ENCODE measurements at regions not wholly inside any gene's neighbourhood (a gene's known extent, or its start where the extent isn't known, plus 50 kb on each side); places are given as distances from the start of the nearest gene placed in this dataset.

- POLR2A ChIA-PET: no interaction called here
- no peak for FAIRE-seq
- Histone ChIP-seq H2AFZ (ENCODE audit: control insufficient read depth, low read depth, low read length) (no peak overlapping the region), H3K27me3 (replicated peaks in 1 of 2; ENCODE audit: control insufficient read depth in 2 of 2, insufficient read depth in 2 of 2, low read length in 1 of 2) (no peaks in the 10 kb centered on the region), H3K9me3 (replicated peaks; ENCODE audit: control insufficient read depth, insufficient read depth, low read length) (no peaks in the 10 kb centered on the region), H3K9ac (ENCODE audit: control insufficient read depth, insufficient read depth, low read length) (no peak overlapping the region), H3K79me2 (ENCODE audit: control insufficient read depth, insufficient read depth, low read length) (no peaks in the 10 kb centered on the region), H3K4me3 (no peak overlapping the region), H3K4me2 (ENCODE audit: control insufficient read depth, insufficient read depth) (no peak overlapping the region), H3K36me3 (ENCODE audit: control insufficient read depth in 2 of 2, insufficient read depth in 2 of 2, low read length in 1 of 2) (no peaks in the 10 kb centered on the region), H3K4me1 (ENCODE audit: control insufficient read depth, insufficient read depth, low read length) (no peaks in the 10 kb centered on the region), H4K20me1 (ENCODE audit: control insufficient read depth, insufficient read depth) (no peaks in the 10 kb centered on the region), H3K27ac (ENCODE audit: control insufficient read depth, insufficient read depth) (no peak overlapping the region)
- SMC1A ChIA-PET (ENCODE audit: uncharacterized antibody, unreplicated experiment): interaction anchor here (1.5 kb wide), 1 partner anchor 14 kb away, joined by 3 read pairs; no protein-coding TSS in a partner anchor
- no peak for DNase-seq (ENCODE audit: low read depth, low spot score)
- intact Hi-C loops (cut with micrococcal nuclease; ENCODE audit: unreplicated experiment) (no loop called here), in situ Hi-C loops (cut with MboI) (no loop called here)
- CTCF ChIA-PET: no interaction called here
- RAD21 ChIA-PET (ENCODE audit: unreplicated experiment): no interaction called here
- ATAC-seq: no peak
- BruUV-seq (replicated peaks): no TSS peak
- TF ChIP-seq, protein P1, sequence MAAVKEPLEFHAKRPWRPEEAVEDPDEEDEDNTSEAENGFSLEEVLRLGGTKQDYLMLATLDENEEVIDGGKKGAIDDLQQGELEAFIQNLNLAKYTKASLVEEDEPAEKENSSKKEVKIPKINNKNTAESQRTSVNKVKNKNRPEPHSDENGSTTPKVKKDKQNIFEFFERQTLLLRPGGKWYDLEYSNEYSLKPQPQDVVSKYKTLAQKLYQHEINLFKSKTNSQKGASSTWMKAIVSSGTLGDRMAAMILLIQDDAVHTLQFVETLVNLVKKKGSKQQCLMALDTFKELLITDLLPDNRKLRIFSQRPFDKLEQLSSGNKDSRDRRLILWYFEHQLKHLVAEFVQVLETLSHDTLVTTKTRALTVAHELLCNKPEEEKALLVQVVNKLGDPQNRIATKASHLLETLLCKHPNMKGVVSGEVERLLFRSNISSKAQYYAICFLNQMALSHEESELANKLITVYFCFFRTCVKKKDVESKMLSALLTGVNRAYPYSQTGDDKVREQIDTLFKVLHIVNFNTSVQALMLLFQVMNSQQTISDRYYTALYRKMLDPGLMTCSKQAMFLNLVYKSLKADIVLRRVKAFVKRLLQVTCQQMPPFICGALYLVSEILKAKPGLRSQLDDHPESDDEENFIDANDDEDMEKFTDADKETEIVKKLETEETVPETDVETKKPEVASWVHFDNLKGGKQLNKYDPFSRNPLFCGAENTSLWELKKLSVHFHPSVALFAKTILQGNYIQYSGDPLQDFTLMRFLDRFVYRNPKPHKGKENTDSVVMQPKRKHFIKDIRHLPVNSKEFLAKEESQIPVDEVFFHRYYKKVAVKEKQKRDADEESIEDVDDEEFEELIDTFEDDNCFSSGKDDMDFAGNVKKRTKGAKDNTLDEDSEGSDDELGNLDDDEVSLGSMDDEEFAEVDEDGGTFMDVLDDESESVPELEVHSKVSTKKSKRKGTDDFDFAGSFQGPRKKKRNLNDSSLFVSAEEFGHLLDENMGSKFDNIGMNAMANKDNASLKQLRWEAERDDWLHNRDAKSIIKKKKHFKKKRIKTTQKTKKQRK (IDR thresholded peaks at IDR 0.05; ENCODE audit: low read depth, low read length): no peak
- TF ChIP-seq POLR2A (IDR thresholded peaks at IDR 0.05; ENCODE audit: low read depth, low read length) (no peak), GABPA (IDR thresholded peaks at IDR 0.05; ENCODE audit: low read depth) (no peak), SRF (IDR thresholded peaks at IDR 0.05; ENCODE audit: low read depth in 2 of 2, low read length in 2 of 2) (no peak), NFYB (IDR thresholded peaks at IDR 0.05; ENCODE audit: insufficient read depth, low read depth, low read length) (no peak), BCLAF1 (IDR thresholded peaks at IDR 0.05) (no peak), MEF2B (IDR thresholded peaks at IDR 0.05; ENCODE audit: partially characterized antibody, poor library complexity, severe bottlenecking) (no peak), CBFB (IDR thresholded peaks at IDR 0.05; ENCODE audit: low read depth) (no peak), NR2C2 (IDR thresholded peaks at IDR 0.05; ENCODE audit: borderline replicate concordance, control insufficient read depth, insufficient read length, low read depth) (no peak), ESRRA (IDR thresholded peaks at IDR 0.05; ENCODE audit: low read length) (no peak)
- TF ChIP-seq, protein P2, sequence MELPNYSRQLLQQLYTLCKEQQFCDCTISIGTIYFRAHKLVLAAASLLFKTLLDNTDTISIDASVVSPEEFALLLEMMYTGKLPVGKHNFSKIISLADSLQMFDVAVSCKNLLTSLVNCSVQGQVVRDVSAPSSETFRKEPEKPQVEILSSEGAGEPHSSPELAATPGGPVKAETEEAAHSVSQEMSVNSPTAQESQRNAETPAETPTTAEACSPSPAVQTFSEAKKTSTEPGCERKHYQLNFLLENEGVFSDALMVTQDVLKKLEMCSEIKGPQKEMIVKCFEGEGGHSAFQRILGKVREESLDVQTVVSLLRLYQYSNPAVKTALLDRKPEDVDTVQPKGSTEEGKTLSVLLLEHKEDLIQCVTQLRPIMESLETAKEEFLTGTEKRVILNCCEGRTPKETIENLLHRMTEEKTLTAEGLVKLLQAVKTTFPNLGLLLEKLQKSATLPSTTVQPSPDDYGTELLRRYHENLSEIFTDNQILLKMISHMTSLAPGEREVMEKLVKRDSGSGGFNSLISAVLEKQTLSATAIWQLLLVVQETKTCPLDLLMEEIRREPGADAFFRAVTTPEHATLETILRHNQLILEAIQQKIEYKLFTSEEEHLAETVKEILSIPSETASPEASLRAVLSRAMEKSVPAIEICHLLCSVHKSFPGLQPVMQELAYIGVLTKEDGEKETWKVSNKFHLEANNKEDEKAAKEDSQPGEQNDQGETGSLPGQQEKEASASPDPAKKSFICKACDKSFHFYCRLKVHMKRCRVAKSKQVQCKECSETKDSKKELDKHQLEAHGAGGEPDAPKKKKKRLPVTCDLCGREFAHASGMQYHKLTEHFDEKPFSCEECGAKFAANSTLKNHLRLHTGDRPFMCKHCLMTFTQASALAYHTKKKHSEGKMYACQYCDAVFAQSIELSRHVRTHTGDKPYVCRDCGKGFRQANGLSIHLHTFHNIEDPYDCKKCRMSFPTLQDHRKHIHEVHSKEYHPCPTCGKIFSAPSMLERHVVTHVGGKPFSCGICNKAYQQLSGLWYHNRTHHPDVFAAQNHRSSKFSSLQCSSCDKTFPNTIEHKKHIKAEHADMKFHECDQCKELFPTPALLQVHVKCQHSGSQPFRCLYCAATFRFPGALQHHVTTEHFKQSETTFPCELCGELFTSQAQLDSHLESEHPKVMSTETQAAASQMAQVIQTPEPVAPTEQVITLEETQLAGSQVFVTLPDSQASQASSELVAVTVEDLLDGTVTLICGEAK (IDR thresholded peaks at IDR 0.05; ENCODE audit: borderline replicate concordance): no peak
- TF ChIP-seq, protein P3, sequence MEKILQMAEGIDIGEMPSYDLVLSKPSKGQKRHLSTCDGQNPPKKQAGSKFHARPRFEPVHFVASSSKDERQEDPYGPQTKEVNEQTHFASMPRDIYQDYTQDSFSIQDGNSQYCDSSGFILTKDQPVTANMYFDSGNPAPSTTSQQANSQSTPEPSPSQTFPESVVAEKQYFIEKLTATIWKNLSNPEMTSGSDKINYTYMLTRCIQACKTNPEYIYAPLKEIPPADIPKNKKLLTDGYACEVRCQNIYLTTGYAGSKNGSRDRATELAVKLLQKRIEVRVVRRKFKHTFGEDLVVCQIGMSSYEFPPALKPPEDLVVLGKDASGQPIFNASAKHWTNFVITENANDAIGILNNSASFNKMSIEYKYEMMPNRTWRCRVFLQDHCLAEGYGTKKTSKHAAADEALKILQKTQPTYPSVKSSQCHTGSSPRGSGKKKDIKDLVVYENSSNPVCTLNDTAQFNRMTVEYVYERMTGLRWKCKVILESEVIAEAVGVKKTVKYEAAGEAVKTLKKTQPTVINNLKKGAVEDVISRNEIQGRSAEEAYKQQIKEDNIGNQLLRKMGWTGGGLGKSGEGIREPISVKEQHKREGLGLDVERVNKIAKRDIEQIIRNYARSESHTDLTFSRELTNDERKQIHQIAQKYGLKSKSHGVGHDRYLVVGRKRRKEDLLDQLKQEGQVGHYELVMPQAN (conservative IDR thresholded peaks at IDR 0.05): no peak
Measured at GRCh38 chr4:178233906-178234305, 791.7 kb upstream of the AGA start.

Data from GM12878 (cell line).